Naive B cell (primary cell): ENCODE measurements at regions not wholly inside any gene's neighbourhood (a gene's known extent, or its start where the extent isn't known, plus 50 kb on each side); places are given as distances from the start of the nearest gene placed in this dataset.
"Not testable (repeated sequence)": the region's sequence is repeated elsewhere in the genome, so short reads cannot be mapped to it uniquely, and the experiment has no call there.

Source experiments
- ATAC-seq, 2 donors: fragments of 150-1000 bp; cut with Tn5 transposase; 2 replicates each; pipeline ENCODE4 v1.10.0; 2021; ENCODE audit warnings: low read depth in 2 of 2, mild to moderate bottlenecking in 2 of 2, moderate library complexity in 2 of 2
- DNase-seq: peaks from one replicate; pipeline ENCODE4 v3.0.0; 2022
- H3K27ac Mint-ChIP-seq, 6 donors: one replicate each; pipeline ENCODE4 v1.8.0; 2020 to 2022; ENCODE audit warnings: mild to moderate bottlenecking in 6 of 6, mixed read lengths in 6 of 6, moderate library complexity in 5 of 6, inconsistent platforms in 2 of 6
- H3K27me3 Mint-ChIP-seq, 3 donors: one replicate each; pipeline ENCODE4 v1.8.0; 2021 to 2022; ENCODE audit warnings: mixed read lengths in 3 of 3, mild to moderate bottlenecking in 1 of 3
- H3K36me3 Mint-ChIP-seq, 2 donors: one replicate each; pipeline ENCODE4 v1.8.0; 2020 to 2022; ENCODE audit warnings: mixed read lengths in 2 of 2, inconsistent platforms in 1 of 2, mild to moderate bottlenecking in 1 of 2
- H3K4me1 Mint-ChIP-seq, 3 donors: one replicate each; pipeline ENCODE4 v1.8.0; 2020 to 2022; ENCODE audit warnings: mixed read lengths in 3 of 3, inconsistent platforms in 1 of 3, mild to moderate bottlenecking in 1 of 3, moderate library complexity in 1 of 3
- H3K4me3 Mint-ChIP-seq, 8 donors: one replicate each; pipeline ENCODE4 v1.8.0; 2020 to 2022; ENCODE audit warnings: mild to moderate bottlenecking in 8 of 8, mixed read lengths in 8 of 8, moderate library complexity in 8 of 8, inconsistent platforms in 2 of 8
- H3K9me3 Mint-ChIP-seq, 7 donors: one replicate each; pipeline ENCODE4 v1.8.0; 2020 to 2022; ENCODE audit warnings: mixed read lengths in 7 of 7, mild to moderate bottlenecking in 5 of 7, inconsistent platforms in 2 of 7, moderate library complexity in 1 of 7

DNA sequence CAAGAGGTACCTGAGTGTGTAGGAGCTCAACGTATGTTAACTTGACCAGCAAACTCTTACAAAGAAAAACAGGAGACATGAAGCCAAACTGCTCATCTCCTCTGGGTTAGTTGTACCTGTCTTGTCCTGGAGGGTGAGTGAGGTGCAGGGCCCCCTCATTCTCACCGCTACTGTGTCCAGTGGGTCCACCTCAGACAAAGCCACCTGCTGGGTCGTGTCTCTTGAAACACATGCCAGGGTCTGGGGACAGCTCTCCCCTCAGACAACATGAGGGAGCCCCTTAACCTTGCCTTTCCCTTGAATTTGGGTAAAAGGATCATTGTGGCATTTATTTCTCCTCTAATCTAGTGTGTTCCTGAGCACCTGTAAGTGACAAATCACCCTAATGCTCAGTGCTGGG, 185.6 kb downstream of the TLE3 start:
- peaks cover 23 to 44% (median 35%) of the 10 kb centered on the region in 3 donors for H3K27me3 Mint-ChIP-seq
- H3K9me3 Mint-ChIP-seq, result peaks cover 0 to 8% (median 0%) of the 10 kb centered on the region in 7 donors
- no peaks in the 10 kb centered on the region for H3K4me1 Mint-ChIP-seq
- no peaks in the 10 kb centered on the region for H3K36me3 Mint-ChIP-seq
- ATAC-seq, result no peak
- no peak for DNase-seq
- H3K4me3 Mint-ChIP-seq, result no peak overlapping the region
- H3K27ac Mint-ChIP-seq, result no peak overlapping the region

DNA sequence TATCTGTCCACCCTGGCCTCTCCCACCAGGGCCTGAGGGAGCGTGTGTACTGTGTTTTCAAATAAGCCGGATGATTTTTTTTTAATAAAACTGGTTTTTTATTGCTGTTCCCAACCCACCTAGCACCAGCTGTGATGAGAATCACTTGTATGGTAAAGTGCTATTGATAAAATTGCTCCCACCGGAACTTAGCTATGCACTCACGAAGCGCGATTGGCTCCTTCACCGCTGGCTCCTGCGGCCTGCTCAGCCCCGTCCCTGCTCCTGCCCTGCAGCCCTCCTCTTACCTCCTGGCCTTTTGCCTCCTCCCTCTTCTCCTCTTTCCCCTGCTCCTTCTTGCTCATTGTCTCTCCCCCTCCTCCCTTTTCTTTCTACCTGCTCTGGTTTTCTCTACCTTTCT, 183.7 kb downstream of the TLE3 start:
- no peak for ATAC-seq
- H3K27me3 Mint-ChIP-seq, result peaks cover 24 to 32% (median 24%) of the 10 kb centered on the region in 3 donors
- DNase-seq, result no peak
- H3K9me3 Mint-ChIP-seq, result peaks cover 0 to 8% (median 0%) of the 10 kb centered on the region in 7 donors
- H3K4me3 Mint-ChIP-seq, result no peak overlapping the region
- H3K27ac Mint-ChIP-seq, result no peak overlapping the region
- no peaks in the 10 kb centered on the region for H3K36me3 Mint-ChIP-seq
- H3K4me1 Mint-ChIP-seq, result no peaks in the 10 kb centered on the region

DNA sequence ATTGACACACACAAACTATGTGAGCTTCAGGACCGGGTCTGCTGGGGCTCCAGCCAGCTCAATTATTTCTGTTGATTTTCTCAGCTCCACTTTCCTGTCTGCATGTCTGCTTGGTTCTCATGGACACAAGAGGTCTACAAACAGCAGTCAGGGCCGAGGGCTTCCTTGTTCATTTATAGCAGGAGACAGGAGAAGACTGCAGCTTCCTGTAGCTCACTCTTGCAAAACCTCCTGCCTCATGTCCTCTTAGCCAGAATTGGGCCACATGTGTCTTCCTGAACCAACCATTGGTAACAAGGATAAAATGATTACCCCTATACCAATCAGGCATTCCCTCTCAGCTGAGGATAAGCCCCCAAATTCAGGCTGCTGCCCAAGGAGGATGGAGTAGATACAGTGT, 182.8 kb downstream of the TLE3 start:
- Mint-ChIP-seq H3K4me1 (peaks cover 0 to 2% (median 1%) of the 10 kb centered on the region in 3 donors), H3K27ac (no peak overlapping the region), H3K27me3 (peaks cover 24 to 32% (median 24%) of the 10 kb centered on the region in 3 donors), H3K4me3 (no peak overlapping the region), H3K36me3 (no peaks in the 10 kb centered on the region), H3K9me3 (peaks cover 0 to 2% (median 0%) of the 10 kb centered on the region in 7 donors)
- no peak for ATAC-seq
- DNase-seq, result no peak

DNA sequence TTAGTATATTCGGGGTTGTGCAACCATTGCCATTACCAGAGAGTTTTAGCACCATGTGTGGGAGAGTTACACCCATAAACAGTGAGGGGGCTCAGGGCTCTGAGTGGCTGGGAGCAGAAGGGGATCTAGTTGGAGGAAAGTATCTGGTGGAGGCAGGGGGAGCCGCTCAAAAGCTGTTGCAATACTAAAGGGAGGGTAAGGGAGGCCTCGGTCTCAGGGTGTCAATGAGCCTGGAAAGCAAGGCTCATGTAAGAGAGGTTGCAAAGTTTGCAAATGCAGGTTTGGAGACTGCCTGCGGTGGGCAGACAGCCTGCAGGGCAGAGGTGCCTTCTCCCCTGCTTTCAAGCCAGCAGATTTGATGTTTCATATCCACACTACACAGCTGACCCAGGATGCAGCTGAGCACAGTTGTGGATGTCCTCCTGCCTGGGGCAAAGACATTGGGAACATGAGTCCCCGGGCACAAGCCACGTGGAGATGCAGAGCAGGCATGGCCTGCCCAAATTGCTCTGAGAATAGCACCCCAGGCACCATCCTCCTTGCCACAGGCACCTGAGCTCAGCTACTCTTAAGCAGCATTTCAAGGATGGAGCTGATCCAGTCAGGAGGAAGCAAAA, 181.4 kb downstream of the TLE3 start:
- Mint-ChIP-seq H3K4me1 (peaks cover 0 to 9% (median 7%) of the 10 kb centered on the region in 3 donors), H3K4me3 (no peak overlapping the region), H3K27me3 (peaks cover 18 to 23% (median 22%) of the 10 kb centered on the region in 3 donors), H3K27ac (peak overlapping the region in 1 of 6 donors; percentile 57), H3K36me3 (no peaks in the 10 kb centered on the region), H3K9me3 (no peaks in the 10 kb centered on the region)
- no peak for ATAC-seq
- no peak for DNase-seq

DNA sequence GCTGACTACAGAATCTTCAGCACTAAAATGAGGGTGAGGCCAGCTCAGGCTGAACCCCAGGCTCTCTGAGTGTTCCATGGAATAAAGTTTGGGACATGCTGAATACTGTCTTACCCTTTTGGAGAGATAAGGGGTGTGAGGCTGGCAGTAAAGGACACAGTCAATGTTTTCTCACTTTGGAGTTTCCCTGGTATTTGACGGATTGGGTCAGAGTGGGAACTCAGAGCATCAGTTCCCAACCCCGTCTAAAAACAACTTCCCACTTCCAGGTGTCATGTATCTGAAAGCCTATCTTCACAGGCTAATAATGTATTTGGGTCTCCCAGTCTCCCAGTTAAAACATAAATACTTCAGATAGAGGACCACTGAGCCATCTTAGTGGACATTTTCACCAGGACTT, 180.7 kb downstream of the TLE3 start:
- Mint-ChIP-seq H3K27ac (peak overlapping the region in 1 of 6 donors; percentile 66), H3K36me3 (no peaks in the 10 kb centered on the region), H3K4me1 (peaks cover under 1 to 15% (median 14%) of the 10 kb centered on the region in 3 donors), H3K27me3 (peaks cover 18 to 25% (median 23%) of the 10 kb centered on the region in 3 donors), H3K4me3 (no peak overlapping the region), H3K9me3 (peaks cover 0 to 2% (median 0%) of the 10 kb centered on the region in 7 donors)
- no peak for ATAC-seq
- DNase-seq, result no peak

DNA sequence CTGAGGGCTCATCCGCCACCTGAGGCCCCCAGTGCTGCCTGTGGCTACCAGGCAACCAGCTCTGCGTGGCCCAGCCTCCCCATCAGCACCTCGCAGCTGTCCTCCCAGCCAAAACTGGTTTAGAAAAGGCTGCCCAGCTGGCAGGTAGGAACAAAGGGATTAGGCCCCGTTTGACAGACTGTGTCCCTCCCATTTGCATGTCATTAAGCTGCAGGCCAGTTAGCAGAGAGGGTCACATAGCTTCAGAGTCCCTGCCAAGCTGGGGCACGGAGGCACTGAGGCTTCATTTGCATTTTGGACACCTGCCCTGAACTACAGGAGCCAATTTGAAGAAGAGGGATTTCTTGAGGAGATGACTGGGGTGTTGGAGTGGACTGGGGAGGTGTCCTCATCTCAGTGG, 177.9 kb downstream of the TLE3 start:
- DNase-seq, result no peak
- no peak overlapping the region for H3K4me3 Mint-ChIP-seq
- H3K4me1 Mint-ChIP-seq, result peaks cover 6 to 27% (median 21%) of the 10 kb centered on the region in 3 donors
- peaks cover 7 to 11% (median 8%) of the 10 kb centered on the region in 3 donors for H3K27me3 Mint-ChIP-seq
- no peak for ATAC-seq
- peaks cover 0 to 7% of the 10 kb centered on the region in 2 donors for H3K36me3 Mint-ChIP-seq
- H3K27ac Mint-ChIP-seq, result no peak overlapping the region
- peaks cover 4 to 13% (median 9%) of the 10 kb centered on the region in 7 donors for H3K9me3 Mint-ChIP-seq

DNA sequence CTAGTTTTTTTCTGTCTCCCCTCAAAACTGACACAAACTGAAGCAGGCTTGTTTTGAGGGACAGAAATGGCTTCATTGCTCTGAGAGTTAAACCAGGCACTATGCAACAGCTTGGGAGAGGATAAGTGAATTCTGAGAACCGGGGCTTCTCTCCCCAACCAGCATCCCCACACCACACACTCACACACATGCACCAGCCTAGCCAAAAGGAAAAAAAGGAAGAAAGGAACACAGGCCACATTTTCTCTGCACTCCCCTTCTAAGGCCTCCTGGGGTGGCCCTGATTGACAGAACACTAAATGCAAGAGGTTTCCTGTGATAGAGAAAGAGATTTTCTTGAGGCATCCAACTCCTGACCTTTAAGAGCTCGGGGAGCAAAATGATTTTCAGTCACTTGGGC, 177.5 kb downstream of the TLE3 start:
- Mint-ChIP-seq H3K9me3 (peaks cover 4 to 17% (median 13%) of the 10 kb centered on the region in 7 donors), H3K27me3 (peaks cover 7 to 10% (median 8%) of the 10 kb centered on the region in 3 donors), H3K27ac (peak overlapping the region in 1 of 6 donors; percentile 67), H3K4me1 (peaks cover 6 to 27% (median 21%) of the 10 kb centered on the region in 3 donors), H3K4me3 (no peak overlapping the region), H3K36me3 (peaks cover 0 to 11% of the 10 kb centered on the region in 2 donors)
- no peak for DNase-seq
- ATAC-seq, result no peak

DNA sequence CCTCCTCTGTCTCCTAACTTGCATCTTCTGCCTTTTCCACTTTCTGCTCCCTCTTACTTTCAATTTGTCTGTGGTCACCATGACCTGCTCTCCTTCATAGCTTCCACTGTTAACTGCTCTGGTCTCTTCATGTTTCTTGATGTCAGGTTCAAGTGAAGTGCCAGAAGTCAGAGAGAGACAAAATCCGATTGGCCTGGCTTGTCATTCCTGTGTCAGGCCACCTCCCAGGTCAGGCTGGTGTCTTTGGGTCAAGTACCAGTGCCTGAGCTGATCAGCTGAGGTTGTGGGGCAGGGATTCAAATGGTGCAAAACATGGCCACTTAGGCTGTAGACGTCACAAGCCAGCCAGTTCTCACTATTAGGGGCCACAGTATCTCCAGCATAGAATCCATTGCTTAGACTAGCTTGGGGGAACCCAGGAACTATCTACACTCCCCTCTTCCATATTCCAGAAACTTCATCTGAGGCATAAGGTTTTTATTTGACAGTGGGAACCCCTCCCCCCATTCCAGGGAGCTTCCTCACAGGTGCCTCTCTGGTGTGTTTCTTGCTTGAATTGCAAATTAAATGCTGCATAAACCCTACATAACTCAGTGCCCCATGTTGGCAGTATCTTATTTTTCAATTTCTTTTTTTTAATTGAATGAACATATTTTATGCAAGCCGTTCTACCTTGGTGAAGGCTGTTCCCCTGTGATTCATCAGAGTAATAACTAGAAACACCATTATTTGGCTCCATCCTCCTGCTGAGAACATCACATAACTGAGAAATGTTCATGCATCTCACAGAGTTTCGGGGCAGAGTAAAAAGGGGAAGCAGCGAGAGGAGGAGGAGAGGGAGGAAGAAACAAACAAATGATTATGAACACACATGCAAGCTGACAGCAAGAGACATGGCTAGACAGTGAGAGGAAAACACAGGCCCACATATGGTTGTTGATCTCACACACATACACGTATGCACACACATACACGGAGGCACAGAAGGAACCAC, 175.8 kb downstream of the TLE3 start:
- peak in 1 of 2 donors; percentile 73 for ATAC-seq
- Mint-ChIP-seq H3K4me3 (peak overlapping the region in 1 of 8 donors; percentile 9), H3K4me1 (peaks cover 6 to 27% (median 21%) of the 10 kb centered on the region in 3 donors), H3K36me3 (peaks cover 0 to 11% of the 10 kb centered on the region in 2 donors), H3K27ac (peak overlapping the region in 3 of 6 donors; percentile 1 to 35 (median 8)), H3K9me3 (peaks cover 4 to 27% (median 14%) of the 10 kb centered on the region in 7 donors), H3K27me3 (peaks cover 0 to 10% (median 0%) of the 10 kb centered on the region in 3 donors)
- DNase-seq, result no peak

DNA sequence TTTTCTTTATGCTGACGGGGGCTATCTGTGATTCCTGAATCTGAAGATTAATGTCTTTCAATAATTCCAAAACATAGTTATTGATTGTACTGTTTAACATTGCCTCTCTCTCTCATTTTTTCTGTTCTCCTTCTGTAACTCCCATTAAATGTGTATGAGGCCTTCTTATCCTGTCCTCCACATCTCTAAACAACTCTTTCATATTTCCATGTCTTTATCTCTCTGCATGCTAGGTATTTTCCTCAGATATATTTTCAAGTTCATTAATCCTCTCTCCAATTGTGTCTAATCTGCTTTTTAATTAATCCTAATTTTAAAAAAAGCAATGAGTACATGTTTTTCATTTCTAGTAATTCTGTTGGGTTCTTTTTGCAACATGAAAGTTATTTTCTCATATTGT, 173.2 kb downstream of the TLE3 start:
- Mint-ChIP-seq H3K27me3 (peaks cover 6 to 18% (median 15%) of the 10 kb centered on the region in 3 donors), H3K9me3 (peaks cover 4 to 31% (median 18%) of the 10 kb centered on the region in 7 donors), H3K27ac (no peak overlapping the region), H3K4me1 (peaks cover 6 to 27% (median 21%) of the 10 kb centered on the region in 3 donors), H3K36me3 (peaks cover 0 to 17% of the 10 kb centered on the region in 2 donors), H3K4me3 (no peak overlapping the region)
- no peak for ATAC-seq
- no peak for DNase-seq

DNA sequence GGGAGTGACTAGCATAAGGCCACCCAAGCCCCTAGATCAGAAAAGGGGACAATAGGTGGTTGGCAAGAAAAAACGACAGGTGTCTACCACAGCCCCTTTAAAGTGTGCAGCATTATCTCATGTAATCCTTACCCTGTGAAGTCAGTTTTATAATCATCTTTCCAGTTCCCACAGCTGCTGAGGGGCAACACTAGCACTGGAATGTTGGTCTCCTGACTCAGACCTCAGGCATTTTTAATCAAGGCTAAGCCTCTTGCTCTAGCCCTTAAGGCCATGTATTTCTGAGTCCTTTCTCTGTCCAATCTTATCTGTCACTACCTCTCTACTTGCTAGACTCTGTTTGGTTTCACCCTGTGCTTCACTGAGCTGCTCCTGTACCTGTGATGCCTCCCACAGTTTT, 171.7 kb downstream of the TLE3 start:
- no peak overlapping the region for H3K27ac Mint-ChIP-seq
- peaks cover 0 to 22% of the 10 kb centered on the region in 2 donors for H3K36me3 Mint-ChIP-seq
- peaks cover 6 to 20% (median 17%) of the 10 kb centered on the region in 3 donors for H3K4me1 Mint-ChIP-seq
- DNase-seq, result no peak
- no peak overlapping the region for H3K4me3 Mint-ChIP-seq
- peaks cover 16 to 24% (median 22%) of the 10 kb centered on the region in 3 donors for H3K27me3 Mint-ChIP-seq
- H3K9me3 Mint-ChIP-seq, result peaks cover 4 to 31% (median 19%) of the 10 kb centered on the region in 7 donors
- no peak for ATAC-seq

DNA sequence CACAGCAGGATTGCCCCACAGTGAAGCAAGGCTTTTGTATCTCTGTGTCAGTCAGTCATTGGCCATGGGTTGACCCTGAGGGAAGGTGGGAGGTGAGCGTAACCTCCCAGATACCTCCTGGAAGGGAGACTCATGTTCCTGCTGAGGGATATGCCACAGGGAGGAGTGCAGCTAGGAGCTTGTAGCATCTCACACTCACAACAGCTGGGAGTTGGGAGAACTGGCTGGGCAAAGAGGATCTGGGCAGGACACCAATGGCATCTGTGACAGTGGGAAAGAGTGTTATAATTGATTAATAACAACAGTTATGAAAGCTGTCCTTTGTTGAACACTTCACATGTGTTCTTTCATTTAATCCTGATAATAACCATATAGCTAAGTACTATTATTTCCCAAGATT, 171.0 kb downstream of the TLE3 start:
- H3K9me3 Mint-ChIP-seq, result peaks cover 4 to 31% (median 18%) of the 10 kb centered on the region in 7 donors
- no peak for ATAC-seq
- DNase-seq, result no peak
- no peak overlapping the region for H3K4me3 Mint-ChIP-seq
- H3K27ac Mint-ChIP-seq, result no peak overlapping the region
- peaks cover 6 to 14% (median 10%) of the 10 kb centered on the region in 3 donors for H3K4me1 Mint-ChIP-seq
- peaks cover 0 to 22% of the 10 kb centered on the region in 2 donors for H3K36me3 Mint-ChIP-seq
- H3K27me3 Mint-ChIP-seq, result peaks cover 20 to 28% (median 23%) of the 10 kb centered on the region in 3 donors

DNA sequence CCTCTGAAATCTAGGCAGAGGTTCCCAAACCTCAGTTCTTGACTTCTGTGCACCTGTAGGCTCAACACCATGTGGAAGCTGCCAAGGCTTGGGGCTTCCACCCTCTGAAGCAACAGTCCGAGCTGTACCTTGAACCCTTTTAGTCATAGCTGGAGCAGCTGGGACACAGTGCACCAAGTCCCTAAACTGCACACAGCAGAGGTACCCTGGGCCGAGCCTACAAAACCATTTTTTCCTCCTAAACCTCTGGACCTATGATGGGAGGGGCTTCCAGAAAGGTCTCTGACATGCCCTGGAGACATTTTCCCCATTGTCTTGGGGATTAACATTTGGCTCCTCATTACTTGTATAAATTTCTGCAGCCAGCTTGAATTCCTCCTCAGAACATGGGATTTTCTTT, 168.8 kb downstream of the TLE3 start:
- not testable (repeated sequence) for ATAC-seq, H3K4me3 Mint-ChIP-seq, H3K4me1 Mint-ChIP-seq, DNase-seq, H3K27ac Mint-ChIP-seq
- Mint-ChIP-seq H3K36me3 (peaks cover 0 to 22% of the 10 kb centered on the region in 2 donors), H3K9me3 (peaks cover 4 to 28% (median 16%) of the 10 kb centered on the region in 7 donors), H3K27me3 (peaks cover 29 to 43% (median 31%) of the 10 kb centered on the region in 3 donors)

DNA sequence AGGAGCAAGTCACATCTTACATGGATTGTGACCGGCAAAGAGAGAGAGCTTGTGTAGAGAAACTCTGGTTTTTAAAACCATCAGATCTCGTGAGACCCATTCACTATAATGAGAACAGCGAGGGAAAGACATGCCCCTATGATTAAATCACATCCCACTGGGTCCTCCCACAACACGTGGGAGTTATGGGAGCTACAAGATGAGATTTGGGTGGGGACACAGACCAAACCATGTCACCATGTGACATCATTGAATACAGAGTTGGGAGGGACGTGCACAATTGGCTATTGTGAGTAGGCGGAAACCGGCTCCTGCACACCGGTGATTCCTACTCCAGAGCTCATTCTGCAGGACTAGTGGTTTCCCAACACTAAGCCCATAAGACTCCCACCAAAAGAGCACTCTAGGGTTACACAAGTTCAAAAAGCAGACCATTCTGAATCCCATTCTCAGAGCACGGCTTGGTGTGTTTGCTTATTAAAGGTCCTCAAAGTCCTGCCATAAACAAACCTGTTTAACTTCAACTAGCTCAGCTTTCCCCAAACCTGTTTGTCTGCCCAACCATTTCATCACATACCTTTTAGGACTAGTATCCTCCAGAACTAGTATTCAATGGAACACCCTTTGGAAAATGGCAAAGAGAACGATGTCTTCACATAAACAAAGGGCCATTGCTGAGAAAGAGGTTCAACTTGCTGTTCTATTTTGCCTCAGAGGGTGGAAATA, 167.6 kb downstream of the TLE3 start:
- ATAC-seq (no peak), DNase-seq (no peak)
- Mint-ChIP-seq H3K27ac (no peak overlapping the region), H3K27me3 (peaks cover 33 to 48% (median 38%) of the 10 kb centered on the region in 3 donors), H3K4me3 (no peak overlapping the region), H3K36me3 (peaks cover under 1 to 16% of the 10 kb centered on the region in 2 donors), H3K9me3 (peaks cover 0 to 25% (median 9%) of the 10 kb centered on the region in 7 donors), H3K4me1 (no peaks in the 10 kb centered on the region)
